HepG2 (cell line): ENCODE measurements at regions not wholly inside any gene's neighbourhood (a gene's known extent, or its start where the extent isn't known, plus 50 kb on each side); places are given as distances from the start of the nearest gene placed in this dataset.

ENCODE experiments used
- ATAC-seq: fragments of 200-7000 bp; cut with Tn5 transposase; 3 replicates; pipeline ENCODE4 v1.9.1; 2020; ENCODE audit warnings: mild to moderate bottlenecking, moderate library complexity
- BruUV-seq: library from RNA; stranded (reverse); fragments of 400-500 nt; replicated peaks from 2 replicates; lab custom pipeline; 2021; lab: Mats Ljungman, UMichigan
- CTCF ChIA-PET: fragments of 300-600 bp; formaldehyde crosslinking; extraction: SDS; loops from one replicate; lab custom pipeline; 2021; ENCODE audit warnings: low total read pairs, inconsistent platforms, low intra/inter-chr PET ratio; lab: Yijun Ruan, JAX
- POLR2A ChIA-PET: fragments of 350-600 bp; sonication (Branson Sonifier 250); formaldehyde crosslinking; loops from one replicate; lab custom pipeline; 2020; ENCODE audit warnings: antibody characterized with exemption, inconsistent platforms; lab: Yijun Ruan, JAX
- DNase-seq: peaks from one replicate; pipeline ENCODE4 v3.0.0-alpha.2; 2015; ENCODE audit warnings: low spot score
- FAIRE-seq: peaks from 3 replicates; lab custom pipeline; 2011; peaks lifted over from hg19 to GRCh38; lab: Jason Lieb, UNC
- H2AFZ ChIP-seq: one replicate; pipeline ENCODE4 v1.6.1; 2011; ENCODE audit warnings: low read length, inconsistent platforms
- H3K27ac ChIP-seq: fragments of 300-600 bp; 3 replicates; pipeline ENCODE4 v1.8.0; 2011; ENCODE audit warnings: mixed run types, mild to moderate bottlenecking, mixed read lengths, low read length, inconsistent platforms; ENCODE audit not compliant: insufficient read depth; ENCODE audit errors: extremely low read length
- H3K27me3 ChIP-seq, 2 experiments: fragments of 200-600 bp in 1 of 2; 2 replicates in 1 of 2; 3 replicates in 1 of 2; pipeline versions ENCODE4 v1.6.0 to v1.8.0; 2011; ENCODE audit warnings: low read length in 2 of 2, mild to moderate bottlenecking in 2 of 2, moderate library complexity in 2 of 2, inconsistent platforms in 1 of 2; ENCODE audit not compliant: insufficient read depth in 2 of 2, control insufficient read depth in 1 of 2
- H3K36me3 ChIP-seq, 2 experiments: fragments of 200-600 bp in 1 of 2; replicated peaks in 1 of 2; 2 replicates in 1 of 2; 3 replicates in 1 of 2; pipeline versions ENCODE4 v1.5.1 to v1.8.0; 2011; ENCODE audit warnings: low read length in 2 of 2, inconsistent platforms in 1 of 2; ENCODE audit not compliant: insufficient read depth in 2 of 2, control insufficient read depth in 1 of 2
- H3K4me1 ChIP-seq: 2 replicates; pipeline ENCODE4 v1.5.1; 2012; ENCODE audit warnings: low read length, inconsistent platforms; ENCODE audit not compliant: insufficient read depth
- H3K4me2 ChIP-seq: 2 replicates; pipeline ENCODE4 v1.6.0; 2011; ENCODE audit warnings: low read depth, low read length, inconsistent platforms
- H3K4me3 ChIP-seq, 3 experiments: fragments of 200-600 bp in 1 of 3; sonication (generic), shearing (Covaris generic) in 1 of 3; replicated peaks in 1 of 3; 2 replicates each; pipeline ENCODE4 v1.5.1; 2011 to 2016; ENCODE audit warnings: low read length in 3 of 3, inconsistent platforms in 2 of 3, low read depth in 2 of 3, mild to moderate bottlenecking in 2 of 3, control low read depth in 1 of 3, mixed read lengths in 1 of 3; ENCODE audit not compliant: insufficient read depth in 1 of 3
- H3K79me2 ChIP-seq: one replicate; pipeline ENCODE4 v1.6.1; 2011; ENCODE audit warnings: low read length, inconsistent platforms; ENCODE audit not compliant: insufficient read depth
- H3K9ac ChIP-seq: 2 replicates; pipeline ENCODE4 v1.6.0; 2011; ENCODE audit warnings: mild to moderate bottlenecking, low read depth, low read length, inconsistent platforms; ENCODE audit not compliant: insufficient read depth
- H3K9me3 ChIP-seq: 2 replicates; pipeline ENCODE4 v1.5.1; 2012; ENCODE audit warnings: mild to moderate bottlenecking, low read length
- H4K20me1 ChIP-seq: 2 replicates; pipeline ENCODE4 v1.6.0; 2011; ENCODE audit warnings: inconsistent platforms, mild to moderate bottlenecking, low read length, moderate library complexity; ENCODE audit not compliant: insufficient read depth
- DR1 ChIP-seq: sonication (generic); formaldehyde crosslinking; IDR thresholded peaks from 2 replicates; pipeline ENCODE4 v1.8.0; 2021; ENCODE audit warnings: mild to moderate bottlenecking, missing genetic modification reagents, inconsistent platforms
- RAD21 ChIP-seq: fragments of 450-650 bp; formaldehyde crosslinking; IDR thresholded peaks from 2 replicates; pipeline ENCODE4 v1.5.0; 2020; ENCODE audit warnings: mild to moderate bottlenecking
- SIX4 ChIP-seq: sonication (generic); formaldehyde crosslinking; IDR thresholded peaks from 2 replicates; pipeline ENCODE4 v1.4.0; 2020; ENCODE audit warnings: missing genetic modification reagents
- SPEN ChIP-seq: sonication (generic); formaldehyde crosslinking; IDR thresholded peaks from 2 replicates; pipeline ENCODE4 v1.5.1; 2020; ENCODE audit warnings: low read depth, mild to moderate bottlenecking, missing genetic modification reagents
- TGIF2 ChIP-seq: IDR thresholded peaks from 2 replicates; pipeline ENCODE4 v1.6.1; 2016; ENCODE audit warnings: control low read depth, missing compliant biosample characterization
- ZFP36 ChIP-seq: fragments of 150-350 bp; IDR thresholded peaks from 2 replicates; pipeline ENCODE4 v1.6.1; 2018; ENCODE audit warnings: borderline replicate concordance, low read length, low read depth; ENCODE audit not compliant: partially characterized antibody
- ZNF329 ChIP-seq: sonication (generic); formaldehyde crosslinking; IDR thresholded peaks from 2 replicates; pipeline ENCODE4 v1.9.0; 2021; ENCODE audit warnings: low read depth, mild to moderate bottlenecking, missing genetic modification reagents
- ZNF33B ChIP-seq: sonication (generic); formaldehyde crosslinking; IDR thresholded peaks from 2 replicates; pipeline ENCODE4 v1.5.1; 2020; ENCODE audit warnings: mild to moderate bottlenecking, missing genetic modification reagents
- ZNF354B ChIP-seq: sonication (generic); formaldehyde crosslinking; IDR thresholded peaks from 2 replicates; pipeline ENCODE4 v1.8.0; 2022; ENCODE audit warnings: mild to moderate bottlenecking, missing genetic modification reagents
- ZNF720 ChIP-seq: sonication (generic); formaldehyde crosslinking; IDR thresholded peaks from 2 replicates; pipeline ENCODE4 v1.4.0; 2020; ENCODE audit warnings: missing genetic modification reagents
- ZNF776 ChIP-seq: sonication (generic); formaldehyde crosslinking; IDR thresholded peaks from 2 replicates; pipeline ENCODE4 v1.4.0; 2020; ENCODE audit warnings: mild to moderate bottlenecking, missing genetic modification reagents
- WGBS: methylation state at CpG from one replicate; pipeline ENCODE4 v1.1.6; 2017; ENCODE audit warnings: low lambda C conversion rate; 5-methylcytosine and 5-hydroxymethylcytosine counted together
- in situ Hi-C: cut with HindIII; loops from 2 replicates; pipeline ENCODE4 v1.10.0; 2017; ENCODE audit warnings: low pct_unique_long_range_greater_than_20kb; ENCODE audit not compliant: extremely low pct_ligation_motif_present
- intact Hi-C: fragments of 100-400 bp; cut with micrococcal nuclease; formaldehyde crosslinking; loops from one replicate; pipeline ENCODE4 v1.10.0; 2022; ENCODE audit not compliant: unreplicated experiment
- TF ChIP-seq, protein P1 (sequence below), 2 experiments: sonication (generic) in 1 of 2; formaldehyde crosslinking in 1 of 2; IDR thresholded peaks; 2 replicates each; pipeline versions ENCODE4 v1.4.0 to v1.6.1; 2018 to 2020; ENCODE audit warnings: missing genetic modification reagents in 2 of 2, borderline replicate concordance in 1 of 2, low read depth in 1 of 2, mild to moderate bottlenecking in 1 of 2, missing biosample characterization in 1 of 2
- TF ChIP-seq, protein P2 (sequence below): sonication (generic); formaldehyde crosslinking; IDR thresholded peaks from 2 replicates; pipeline ENCODE4 v1.5.1; 2020; ENCODE audit warnings: missing genetic modification reagents, mild to moderate bottlenecking, borderline replicate concordance
- TF ChIP-seq, protein P3 (sequence below): sonication (generic); formaldehyde crosslinking; IDR thresholded peaks from 2 replicates; pipeline ENCODE4 v1.4.0; 2020; ENCODE audit warnings: mild to moderate bottlenecking, missing genetic modification reagents
- TF ChIP-seq, protein P4 (sequence below): sonication (generic); formaldehyde crosslinking; IDR thresholded peaks from 2 replicates; pipeline ENCODE4 v1.5.1; 2020; ENCODE audit warnings: missing genetic modification reagents, mild to moderate bottlenecking, borderline replicate concordance

DNA sequence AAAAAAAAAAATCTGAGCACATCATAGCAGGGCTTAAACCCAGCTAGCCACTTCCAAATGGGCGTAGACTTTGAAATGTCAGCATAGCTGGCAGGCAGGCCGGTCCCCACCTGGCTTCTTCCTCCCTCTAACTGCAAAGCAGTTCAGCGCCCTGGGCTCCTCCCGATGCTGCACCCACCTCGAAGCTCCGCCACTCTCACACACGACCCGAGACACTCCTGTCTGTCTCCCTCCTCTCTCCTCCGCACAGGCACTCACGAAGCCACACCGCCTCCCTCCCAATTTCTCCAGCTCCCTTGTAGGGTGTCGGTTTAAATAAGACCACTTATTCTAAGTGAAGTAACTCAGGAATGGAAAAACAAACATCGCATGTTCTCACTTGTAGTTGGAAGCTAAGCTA lies 301.3 kb downstream of the NPHP4 start (continued):
- TF ChIP-seq, protein P1, sequence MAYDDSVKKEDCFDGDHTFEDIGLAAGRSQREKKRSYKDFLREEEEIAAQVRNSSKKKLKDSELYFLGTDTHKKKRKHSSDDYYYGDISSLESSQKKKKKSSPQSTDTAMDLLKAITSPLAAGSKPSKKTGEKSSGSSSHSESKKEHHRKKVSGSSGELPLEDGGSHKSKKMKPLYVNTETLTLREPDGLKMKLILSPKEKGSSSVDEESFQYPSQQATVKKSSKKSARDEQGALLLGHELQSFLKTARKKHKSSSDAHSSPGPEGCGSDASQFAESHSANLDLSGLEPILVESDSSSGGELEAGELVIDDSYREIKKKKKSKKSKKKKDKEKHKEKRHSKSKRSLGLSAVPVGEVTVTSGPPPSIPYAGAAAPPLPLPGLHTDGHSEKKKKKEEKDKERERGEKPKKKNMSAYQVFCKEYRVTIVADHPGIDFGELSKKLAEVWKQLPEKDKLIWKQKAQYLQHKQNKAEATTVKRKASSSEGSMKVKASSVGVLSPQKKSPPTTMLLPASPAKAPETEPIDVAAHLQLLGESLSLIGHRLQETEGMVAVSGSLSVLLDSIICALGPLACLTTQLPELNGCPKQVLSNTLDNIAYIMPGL (CRISPR knock-in tag; IDR thresholded peaks at IDR 0.05; ENCODE audit: borderline replicate concordance in 1 of 2, low read depth in 1 of 2), result no peak
- TF ChIP-seq ZFP36, result no peak
- TF ChIP-seq SIX4 (CRISPR knock-in tag), result no peak

DNA sequence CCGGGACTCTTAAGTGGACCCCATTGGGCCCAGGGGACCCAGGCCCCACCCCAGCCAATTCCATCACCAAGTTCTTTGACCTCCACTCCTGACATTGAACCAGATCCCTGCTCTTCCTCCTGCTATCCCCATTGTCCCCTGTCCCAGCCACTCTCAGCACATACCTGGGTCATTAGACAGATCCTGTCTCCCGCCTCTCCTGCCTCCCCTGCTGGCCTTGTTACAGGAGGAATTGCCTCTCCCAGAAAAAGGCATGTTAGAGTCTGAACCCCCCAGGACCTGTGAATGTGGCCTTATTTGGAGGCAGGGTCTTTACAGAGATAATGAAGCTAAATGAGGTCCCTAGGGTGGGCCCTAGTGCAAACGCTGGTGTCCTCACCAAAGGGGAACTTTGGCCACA lies 301.9 kb downstream of the NPHP4 start:
- Histone ChIP-seq H2AFZ (no peak overlapping the region), H3K4me3 (no peak overlapping the region), H3K9ac (no peak overlapping the region), H3K79me2 (no peaks in the 10 kb centered on the region), H3K9me3 (no peaks in the 10 kb centered on the region), H3K36me3 (no peaks in the 10 kb centered on the region), H3K4me1 (no peaks in the 10 kb centered on the region), H3K27me3 (peaks cover 1 to 27% of the 10 kb centered on the region in 2 experiments; a peak in 4 of 5 replicates), H3K27ac (no peak overlapping the region), H4K20me1 (no peaks in the 10 kb centered on the region), H3K4me2 (no peak overlapping the region)
- ChIA-PET POLR2A (no interaction called here), CTCF (no interaction called here)
- intact Hi-C loops (no loop called here), in situ Hi-C loops (no loop called here)
- no peak for ATAC-seq
- no TSS peak for BruUV-seq
- DNase-seq, result no peak
- 3% methylated on average over 2 of the region's 3 CpGs for WGBS
- FAIRE-seq, result no peak
- TF ChIP-seq ZNF776 (no peak), RAD21 (no peak), ZNF33B (CRISPR knock-in tag) (no peak), ZNF354B (CRISPR knock-in tag) (no peak), ZNF329 (CRISPR knock-in tag) (no peak), DR1 (CRISPR knock-in tag) (no peak), SPEN (CRISPR knock-in tag) (no peak), ZNF720 (CRISPR knock-in tag) (no peak), TGIF2 (CRISPR knock-in tag) (no peak)
- TF ChIP-seq, protein P2, sequence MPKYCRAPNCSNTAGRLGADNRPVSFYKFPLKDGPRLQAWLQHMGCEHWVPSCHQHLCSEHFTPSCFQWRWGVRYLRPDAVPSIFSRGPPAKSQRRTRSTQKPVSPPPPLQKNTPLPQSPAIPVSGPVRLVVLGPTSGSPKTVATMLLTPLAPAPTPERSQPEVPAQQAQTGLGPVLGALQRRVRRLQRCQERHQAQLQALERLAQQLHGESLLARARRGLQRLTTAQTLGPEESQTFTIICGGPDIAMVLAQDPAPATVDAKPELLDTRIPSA (CRISPR knock-in tag), result no peak
- TF ChIP-seq, protein P3, sequence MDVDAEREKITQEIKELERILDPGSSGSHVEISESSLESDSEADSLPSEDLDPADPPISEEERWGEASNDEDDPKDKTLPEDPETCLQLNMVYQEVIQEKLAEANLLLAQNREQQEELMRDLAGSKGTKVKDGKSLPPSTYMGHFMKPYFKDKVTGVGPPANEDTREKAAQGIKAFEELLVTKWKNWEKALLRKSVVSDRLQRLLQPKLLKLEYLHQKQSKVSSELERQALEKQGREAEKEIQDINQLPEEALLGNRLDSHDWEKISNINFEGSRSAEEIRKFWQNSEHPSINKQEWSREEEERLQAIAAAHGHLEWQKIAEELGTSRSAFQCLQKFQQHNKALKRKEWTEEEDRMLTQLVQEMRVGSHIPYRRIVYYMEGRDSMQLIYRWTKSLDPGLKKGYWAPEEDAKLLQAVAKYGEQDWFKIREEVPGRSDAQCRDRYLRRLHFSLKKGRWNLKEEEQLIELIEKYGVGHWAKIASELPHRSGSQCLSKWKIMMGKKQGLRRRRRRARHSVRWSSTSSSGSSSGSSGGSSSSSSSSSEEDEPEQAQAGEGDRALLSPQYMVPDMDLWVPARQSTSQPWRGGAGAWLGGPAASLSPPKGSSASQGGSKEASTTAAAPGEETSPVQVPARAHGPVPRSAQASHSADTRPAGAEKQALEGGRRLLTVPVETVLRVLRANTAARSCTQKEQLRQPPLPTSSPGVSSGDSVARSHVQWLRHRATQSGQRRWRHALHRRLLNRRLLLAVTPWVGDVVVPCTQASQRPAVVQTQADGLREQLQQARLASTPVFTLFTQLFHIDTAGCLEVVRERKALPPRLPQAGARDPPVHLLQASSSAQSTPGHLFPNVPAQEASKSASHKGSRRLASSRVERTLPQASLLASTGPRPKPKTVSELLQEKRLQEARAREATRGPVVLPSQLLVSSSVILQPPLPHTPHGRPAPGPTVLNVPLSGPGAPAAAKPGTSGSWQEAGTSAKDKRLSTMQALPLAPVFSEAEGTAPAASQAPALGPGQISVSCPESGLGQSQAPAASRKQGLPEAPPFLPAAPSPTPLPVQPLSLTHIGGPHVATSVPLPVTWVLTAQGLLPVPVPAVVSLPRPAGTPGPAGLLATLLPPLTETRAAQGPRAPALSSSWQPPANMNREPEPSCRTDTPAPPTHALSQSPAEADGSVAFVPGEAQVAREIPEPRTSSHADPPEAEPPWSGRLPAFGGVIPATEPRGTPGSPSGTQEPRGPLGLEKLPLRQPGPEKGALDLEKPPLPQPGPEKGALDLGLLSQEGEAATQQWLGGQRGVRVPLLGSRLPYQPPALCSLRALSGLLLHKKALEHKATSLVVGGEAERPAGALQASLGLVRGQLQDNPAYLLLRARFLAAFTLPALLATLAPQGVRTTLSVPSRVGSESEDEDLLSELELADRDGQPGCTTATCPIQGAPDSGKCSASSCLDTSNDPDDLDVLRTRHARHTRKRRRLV (CRISPR knock-in tag), result no peak
- TF ChIP-seq, protein P4, sequence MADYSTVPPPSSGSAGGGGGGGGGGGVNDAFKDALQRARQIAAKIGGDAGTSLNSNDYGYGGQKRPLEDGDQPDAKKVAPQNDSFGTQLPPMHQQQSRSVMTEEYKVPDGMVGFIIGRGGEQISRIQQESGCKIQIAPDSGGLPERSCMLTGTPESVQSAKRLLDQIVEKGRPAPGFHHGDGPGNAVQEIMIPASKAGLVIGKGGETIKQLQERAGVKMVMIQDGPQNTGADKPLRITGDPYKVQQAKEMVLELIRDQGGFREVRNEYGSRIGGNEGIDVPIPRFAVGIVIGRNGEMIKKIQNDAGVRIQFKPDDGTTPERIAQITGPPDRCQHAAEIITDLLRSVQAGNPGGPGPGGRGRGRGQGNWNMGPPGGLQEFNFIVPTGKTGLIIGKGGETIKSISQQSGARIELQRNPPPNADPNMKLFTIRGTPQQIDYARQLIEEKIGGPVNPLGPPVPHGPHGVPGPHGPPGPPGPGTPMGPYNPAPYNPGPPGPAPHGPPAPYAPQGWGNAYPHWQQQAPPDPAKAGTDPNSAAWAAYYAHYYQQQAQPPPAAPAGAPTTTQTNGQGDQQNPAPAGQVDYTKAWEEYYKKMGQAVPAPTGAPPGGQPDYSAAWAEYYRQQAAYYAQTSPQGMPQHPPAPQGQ (CRISPR knock-in tag), result no peak
